NCI-H1436 (cell line): ENCODE measurements at regions not wholly inside any gene's neighbourhood (a gene's known extent, or its start where the extent isn't known, plus 50 kb on each side); places are given as distances from the start of the nearest gene placed in this dataset.

ENCODE experiments used
- DNase-seq: peaks from one replicate; lab custom pipeline; 2025; lab: John Stamatoyannopoulos, UW

- DNase-seq, result no peak
These were observed 85.9 kb upstream of the TBX20 start for GRCh38 chr7:35339811-35340210.

- no peak for DNase-seq
These were observed 82.5 kb upstream of the TBX20 start for GRCh38 chr7:35336444-35336843.

GRCh38 chr7:35334506-35334905 lies 80.6 kb upstream of the TBX20 start:
- DNase-seq, result no peak

GRCh38 chr7:35333265-35333664 lies 79.4 kb upstream of the TBX20 start:
- no peak for DNase-seq

GRCh38 chr7:35331730-35332678 lies 78.1 kb upstream of the TBX20 start:
- DNase-seq, result no peak

- no peak for DNase-seq
These were observed 75.1 kb upstream of the TBX20 start for GRCh38 chr7:35329026-35329425.

GRCh38 chr7:35319606-35320005 lies 65.7 kb upstream of the TBX20 start:
- no peak for DNase-seq

- no peak for DNase-seq
These were observed 62.6 kb upstream of the TBX20 start for GRCh38 chr7:35316549-35316948.

GRCh38 chr7:35315517-35315916 lies 61.6 kb upstream of the TBX20 start:
- DNase-seq, result no peak

GRCh38 chr7:35314354-35314753 lies 60.5 kb upstream of the TBX20 start:
- DNase-seq, result no peak

- DNase-seq, result no peak
These were observed 59.7 kb upstream of the TBX20 start for GRCh38 chr7:35313575-35313974.
